Activated B cell treated with CpG ODN at 0.5 μM for 24 hours (primary cell): ENCODE measurements at regions not wholly inside any gene's neighbourhood (a gene's known extent, or its start where the extent isn't known, plus 50 kb on each side); places are given as distances from the start of the nearest gene placed in this dataset.

ENCODE experiments used
- ATAC-seq: fragments of 200-7000 bp; cut with Tn5 transposase; one replicate; pipeline ENCODE4 v1.10.0; 2021; ENCODE audit warnings: low read depth, mild to moderate bottlenecking, moderate library complexity
- CTCF ChIA-PET: fragments of 350-600 bp; sonication (Branson Sonifier 250); formaldehyde crosslinking; loops from one replicate; lab custom pipeline; 2021; ENCODE audit warnings: antibody characterized with exemption; lab: Charles Lee
- POLR2A ChIA-PET: fragments of 350-600 bp; sonication (Branson Sonifier 250); formaldehyde crosslinking; loops from one replicate; lab custom pipeline; 2021; ENCODE audit warnings: antibody characterized with exemption; lab: Charles Lee
- DNase-seq: peaks from one replicate; pipeline ENCODE4 v3.0.0; 2022
- H3K27ac Mint-ChIP-seq: one replicate; pipeline ENCODE4 v1.8.0; 2020; ENCODE audit warnings: mixed read lengths
- H3K27me3 Mint-ChIP-seq: one replicate; pipeline ENCODE4 v1.8.0; 2021; ENCODE audit warnings: mixed read lengths
- H3K36me3 Mint-ChIP-seq: one replicate; pipeline ENCODE4 v1.8.0; 2021; ENCODE audit warnings: low read depth, mixed read lengths
- H3K4me1 Mint-ChIP-seq: one replicate; pipeline ENCODE4 v1.8.0; 2021; ENCODE audit warnings: mixed read lengths
- H3K4me3 Mint-ChIP-seq: one replicate; pipeline ENCODE4 v1.8.0; 2020; ENCODE audit warnings: mild to moderate bottlenecking, mixed read lengths
- H3K9me3 Mint-ChIP-seq: one replicate; pipeline ENCODE4 v1.8.0; 2020; ENCODE audit warnings: mixed read lengths
- CTCF ChIP-seq: fragments of 200-600 bp; IDR thresholded peaks from one replicate; pipeline ENCODE4 v1.8.0; 2022; ENCODE audit warnings: antibody characterized with exemption, mild to moderate bottlenecking
- intact Hi-C: fragments of 100-400 bp; cut with micrococcal nuclease; formaldehyde crosslinking; loops from one replicate; pipeline ENCODE4 v1.15.1; 2024

- no peak overlapping the region for H3K4me3 Mint-ChIP-seq
- intact Hi-C loops: no loop called here
- H3K36me3 Mint-ChIP-seq: no peaks in the 10 kb centered on the region
- no peak for TF ChIP-seq CTCF
- ATAC-seq (peak; percentile 73), DNase-seq (no peak)
- no peaks in the 10 kb centered on the region for H3K9me3 Mint-ChIP-seq
- H3K27me3 Mint-ChIP-seq: peaks cover 4% of the 10 kb centered on the region
- peaks cover 12% of the 10 kb centered on the region for H3K4me1 Mint-ChIP-seq
- ChIA-PET POLR2A (no interaction called here), CTCF (no interaction called here)
- no peak overlapping the region for H3K27ac Mint-ChIP-seq
These were observed 360.2 kb downstream of the PREX1 start for GRCh38 chr20:48467622-48468021.

DNA sequence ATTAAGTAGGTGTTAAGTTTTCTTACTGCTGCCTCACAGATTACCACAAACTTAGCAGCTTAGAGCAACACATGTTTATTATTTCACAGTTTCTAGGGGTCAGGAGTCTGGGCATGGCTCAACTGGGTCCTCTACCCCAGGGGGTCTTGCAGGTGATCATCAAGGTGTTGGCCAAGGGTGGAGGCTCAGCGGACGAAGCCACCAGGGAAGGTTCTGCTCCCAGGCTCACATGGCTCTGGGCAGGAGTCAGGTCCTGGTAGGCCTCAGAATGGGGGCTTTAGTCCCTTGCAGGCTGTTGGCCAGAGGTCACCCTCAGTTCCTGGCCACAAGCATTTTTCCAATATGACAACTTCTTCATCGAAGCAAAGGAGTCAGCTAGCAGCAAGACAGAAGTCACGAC, 362.5 kb downstream of the PREX1 start:
- Mint-ChIP-seq H3K27ac (no peak overlapping the region), H3K4me3 (no peak overlapping the region), H3K4me1 (peaks cover 16% of the 10 kb centered on the region), H3K27me3 (peaks cover 7% of the 10 kb centered on the region), H3K36me3 (no peaks in the 10 kb centered on the region), H3K9me3 (no peaks in the 10 kb centered on the region)
- DNase-seq (no peak), ATAC-seq (no peak)
- TF ChIP-seq CTCF: no peak
- POLR2A ChIA-PET: no interaction called here
- CTCF ChIA-PET: no interaction called here
- intact Hi-C loops: no loop called here

GRCh38 chr20:48463916-48464315, 363.9 kb downstream of the PREX1 start:
- Mint-ChIP-seq H3K36me3 (no peaks in the 10 kb centered on the region), H3K27ac (no peak overlapping the region), H3K4me1 (peaks cover 16% of the 10 kb centered on the region), H3K27me3 (peaks cover 7% of the 10 kb centered on the region), H3K9me3 (no peaks in the 10 kb centered on the region), H3K4me3 (no peak overlapping the region)
- no peak for TF ChIP-seq CTCF
- ChIA-PET POLR2A (no interaction called here), CTCF (no interaction called here)
- ATAC-seq: no peak
- no peak for DNase-seq
- intact Hi-C loops: no loop called here

DNA sequence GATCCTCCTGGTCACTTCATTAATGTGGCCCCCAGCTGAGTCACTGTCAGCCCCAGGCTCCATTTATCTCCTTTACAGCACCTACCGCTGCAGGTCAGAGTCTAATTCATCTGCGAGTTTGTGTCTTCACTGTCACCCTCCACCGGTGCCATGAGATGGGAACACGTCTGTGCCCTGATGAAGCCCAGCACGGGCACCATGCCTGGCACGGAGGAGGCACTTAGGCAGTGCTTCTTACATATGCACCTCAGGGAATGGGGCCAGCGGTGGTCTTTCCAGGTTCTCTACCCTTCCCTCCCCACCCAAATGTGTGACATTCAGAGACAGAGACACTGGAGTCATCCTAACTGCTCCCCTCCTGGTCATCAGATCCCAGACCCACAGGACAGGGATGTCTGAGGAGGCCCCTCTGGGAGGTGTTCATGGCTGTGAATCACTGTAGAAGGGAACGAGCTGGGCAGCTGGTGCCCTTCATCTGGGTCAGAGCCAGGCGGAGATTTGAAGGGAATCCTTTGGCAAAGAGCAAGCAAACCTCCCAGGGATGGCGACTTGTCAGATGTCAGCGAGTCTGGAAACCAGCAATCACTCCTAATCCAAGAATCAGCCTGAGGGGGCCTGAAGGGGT, 364.6 kb downstream of the PREX1 start:
- no peak overlapping the region for H3K27ac Mint-ChIP-seq
- POLR2A ChIA-PET: no interaction called here
- no peak for DNase-seq
- intact Hi-C loops: no loop called here
- no peak for TF ChIP-seq CTCF
- CTCF ChIA-PET: no interaction called here
- no peaks in the 10 kb centered on the region for H3K36me3 Mint-ChIP-seq
- H3K4me3 Mint-ChIP-seq: no peak overlapping the region
- no peak for ATAC-seq
- H3K9me3 Mint-ChIP-seq: no peaks in the 10 kb centered on the region
- H3K27me3 Mint-ChIP-seq: peaks cover 8% of the 10 kb centered on the region
- H3K4me1 Mint-ChIP-seq: peaks cover 16% of the 10 kb centered on the region

DNA sequence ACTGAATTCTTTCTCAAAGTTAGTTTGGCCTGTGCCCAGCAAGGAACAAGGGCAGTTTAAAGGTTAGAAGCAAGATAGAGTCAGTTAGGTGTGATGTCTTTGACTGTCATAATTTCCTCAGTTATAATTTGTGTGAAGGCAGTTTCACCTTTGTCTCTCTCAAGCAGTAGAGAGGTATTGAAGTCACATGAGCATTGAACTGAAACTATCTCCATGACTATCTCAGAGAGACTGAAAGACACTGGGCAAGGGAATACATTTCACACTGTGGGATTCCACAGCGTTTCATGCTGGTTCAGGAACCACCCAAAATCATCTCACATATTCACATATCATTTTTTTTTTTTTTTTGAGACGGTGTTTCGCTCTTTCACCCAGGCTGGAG, 366.1 kb downstream of the PREX1 start:
- H3K4me3 Mint-ChIP-seq: no peak overlapping the region
- H3K9me3 Mint-ChIP-seq: no peaks in the 10 kb centered on the region
- intact Hi-C loops: no loop called here
- no peak for DNase-seq
- H3K4me1 Mint-ChIP-seq: peaks cover 12% of the 10 kb centered on the region
- no peak overlapping the region for H3K27ac Mint-ChIP-seq
- no peak for ATAC-seq
- no peaks in the 10 kb centered on the region for H3K36me3 Mint-ChIP-seq
- peaks cover 9% of the 10 kb centered on the region for H3K27me3 Mint-ChIP-seq
- TF ChIP-seq CTCF: no peak
- POLR2A ChIA-PET: no interaction called here
- CTCF ChIA-PET: no interaction called here
